ENCODE measurements at regions not wholly inside any gene's neighbourhood (a gene's known extent, or its start where the extent isn't known, plus 50 kb on each side); places are given as distances from the start of the nearest gene placed in this dataset.
"Not testable (repeated sequence)": the region's sequence is repeated elsewhere in the genome, so short reads cannot be mapped to it uniquely, and the experiment has no call there.

DNA sequence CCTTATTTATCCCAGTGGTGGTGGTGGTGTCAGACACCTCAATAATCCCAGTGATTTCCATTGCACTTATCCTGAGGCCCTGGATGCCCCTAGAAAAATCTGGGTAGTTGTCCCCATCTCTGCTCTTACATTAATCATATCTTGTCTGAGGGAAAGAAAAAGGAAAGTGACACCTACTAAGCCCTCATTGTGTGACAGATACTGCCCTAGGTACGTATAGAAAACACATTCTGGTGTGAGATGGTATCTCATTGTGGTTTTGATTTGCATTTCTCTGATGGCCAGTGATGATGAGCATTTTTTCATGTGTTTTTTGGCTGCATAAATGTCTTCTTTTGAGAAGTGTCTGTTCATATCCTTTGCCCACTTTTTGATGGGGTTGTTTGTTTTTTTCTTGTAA lies 162.6 kb upstream of the JADE1 start:
- DNase-seq = not testable (repeated sequence)

DNA sequence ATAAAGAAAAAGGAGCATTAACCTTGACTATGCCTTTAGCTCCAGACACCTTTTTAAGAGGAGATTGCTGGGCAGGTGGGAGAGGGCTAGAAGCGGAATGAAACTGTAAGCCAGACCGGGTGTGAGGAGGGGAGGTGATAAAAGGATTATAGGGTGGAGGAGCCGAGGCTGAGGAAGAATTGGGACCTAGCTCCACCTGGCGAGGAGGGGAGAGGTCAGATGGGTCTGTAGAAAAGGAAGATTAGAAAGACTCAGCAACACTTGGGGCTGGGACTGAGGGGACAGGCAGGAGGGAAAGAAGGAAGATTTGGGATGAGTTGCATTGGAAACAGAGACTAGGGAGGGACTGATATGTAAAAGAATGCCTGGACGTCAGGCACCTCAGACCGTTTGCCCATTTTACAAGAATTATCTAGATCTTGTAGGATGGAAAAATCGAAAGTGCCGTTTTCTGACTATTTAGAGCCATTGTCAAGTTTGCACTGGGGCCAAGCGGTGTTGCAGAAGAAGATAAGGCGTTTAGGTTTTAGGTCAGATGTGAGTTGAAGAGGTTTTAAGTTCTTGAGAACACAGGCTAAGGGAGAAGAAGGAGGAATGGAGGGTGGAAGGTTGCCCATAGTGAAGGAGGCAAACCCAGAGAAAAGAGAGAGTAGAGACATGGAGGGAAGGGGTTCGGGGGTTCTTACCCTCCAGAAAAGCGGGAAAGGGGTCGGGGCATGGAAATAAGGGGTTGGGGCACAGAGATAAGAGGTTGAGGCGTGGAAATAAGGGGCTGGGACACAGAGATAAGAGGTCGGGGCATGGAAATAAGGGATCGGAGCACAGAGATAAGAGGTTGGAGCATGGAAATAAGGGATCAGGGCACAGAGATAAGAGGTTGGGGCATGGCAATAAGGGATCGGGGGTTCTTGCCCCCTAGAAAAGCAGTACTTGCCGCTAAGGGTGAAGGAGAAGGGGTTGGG lies 164.5 kb upstream of the JADE1 start:
- not testable (repeated sequence) for DNase-seq

DNA sequence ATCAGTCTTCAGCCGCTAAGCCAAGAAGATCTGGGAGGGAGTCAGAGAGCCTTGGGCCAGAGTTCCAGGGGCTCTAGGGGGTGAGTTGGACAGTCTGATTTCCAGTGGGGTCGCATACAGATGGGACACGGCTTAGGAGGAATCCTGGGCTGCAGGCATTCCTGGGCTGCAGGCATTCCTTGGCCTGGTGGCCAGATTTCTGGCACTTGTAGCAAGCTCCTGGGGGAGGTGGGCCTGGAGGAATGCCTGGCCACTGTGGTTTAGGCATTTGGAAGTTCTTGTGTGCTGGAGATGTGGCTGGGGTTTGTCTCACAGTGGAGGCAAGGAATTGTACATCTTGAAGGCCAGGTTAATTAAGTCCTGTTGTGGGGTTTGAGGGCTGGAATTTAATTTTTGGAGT lies 165.4 kb upstream of the JADE1 start:
- DNase-seq = not testable (repeated sequence)

DNA sequence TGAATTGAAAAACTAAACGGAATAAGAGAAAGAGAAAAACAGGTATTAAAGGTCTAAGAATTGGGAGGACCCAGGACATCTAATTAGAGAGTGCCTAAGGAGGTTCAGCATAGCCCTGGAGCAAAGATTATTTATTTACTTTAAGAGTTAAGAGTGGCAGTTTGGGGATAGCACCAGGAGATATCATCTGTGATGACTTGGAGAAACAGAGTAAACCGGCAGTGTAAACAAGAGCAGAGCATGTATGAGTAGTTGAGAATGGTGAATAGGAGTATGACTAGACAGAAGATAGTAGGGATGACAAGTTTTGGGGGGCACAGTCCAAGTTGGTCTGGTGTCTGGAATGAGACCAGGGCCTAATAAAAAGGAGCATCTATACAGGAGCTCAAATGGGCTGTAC lies 167.9 kb upstream of the JADE1 start:
- DNase-seq = not testable (repeated sequence)

DNA sequence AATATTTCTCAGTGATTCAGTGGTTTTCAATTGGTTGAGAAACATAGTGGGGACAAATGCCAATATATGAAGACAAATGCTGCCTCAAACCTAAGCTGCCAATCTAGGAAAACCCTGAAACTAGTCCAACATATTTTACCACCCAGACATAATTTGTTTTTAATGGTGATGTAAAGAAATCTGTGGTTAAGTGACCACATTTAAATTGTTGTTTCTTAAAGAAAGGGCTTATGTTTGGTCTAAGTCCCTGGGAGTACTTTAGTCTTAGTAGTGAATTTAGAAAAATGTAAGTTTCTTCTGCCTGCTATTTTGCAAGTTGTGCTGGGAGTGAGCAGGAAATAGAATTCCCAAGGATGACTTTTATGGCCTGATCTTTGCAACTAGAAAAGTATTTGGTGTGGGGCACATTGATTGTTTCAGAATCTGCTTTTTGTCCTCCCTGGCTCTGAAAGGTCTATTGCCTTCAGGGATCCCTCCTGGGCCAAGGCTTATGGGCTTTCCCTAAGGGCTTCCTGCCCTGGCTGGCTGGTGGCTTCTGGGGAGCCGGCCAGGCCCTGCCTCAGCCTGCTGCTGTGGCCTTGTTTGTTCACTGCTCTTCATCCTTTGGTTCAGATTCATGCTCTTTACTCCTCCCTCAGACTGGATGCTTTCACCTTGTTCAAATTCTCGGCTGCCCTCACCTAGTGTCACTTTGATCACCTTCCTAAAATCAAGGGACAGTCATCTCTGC lies 169.8 kb upstream of the JADE1 start:
- DNase-seq = no peak

DNA sequence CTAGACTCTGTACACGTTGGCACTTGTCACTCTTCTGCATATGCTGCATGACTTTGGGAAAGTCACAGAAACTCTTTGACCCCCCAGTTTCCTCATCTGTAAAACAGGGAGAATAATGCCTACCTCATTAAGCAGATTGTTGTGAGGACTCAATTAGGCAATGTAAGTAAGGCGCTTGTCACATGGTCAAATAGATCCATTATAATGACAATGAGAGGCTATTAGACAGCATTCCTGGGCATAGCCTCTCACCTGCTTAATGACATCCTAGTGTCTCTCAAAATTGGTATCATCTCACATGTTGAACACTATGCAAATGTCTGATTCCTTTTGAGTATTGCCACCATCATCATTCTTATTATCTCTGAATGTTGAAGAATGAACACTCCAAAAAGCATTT lies 172.6 kb upstream of the JADE1 start:
- DNase-seq = no peak

DNA sequence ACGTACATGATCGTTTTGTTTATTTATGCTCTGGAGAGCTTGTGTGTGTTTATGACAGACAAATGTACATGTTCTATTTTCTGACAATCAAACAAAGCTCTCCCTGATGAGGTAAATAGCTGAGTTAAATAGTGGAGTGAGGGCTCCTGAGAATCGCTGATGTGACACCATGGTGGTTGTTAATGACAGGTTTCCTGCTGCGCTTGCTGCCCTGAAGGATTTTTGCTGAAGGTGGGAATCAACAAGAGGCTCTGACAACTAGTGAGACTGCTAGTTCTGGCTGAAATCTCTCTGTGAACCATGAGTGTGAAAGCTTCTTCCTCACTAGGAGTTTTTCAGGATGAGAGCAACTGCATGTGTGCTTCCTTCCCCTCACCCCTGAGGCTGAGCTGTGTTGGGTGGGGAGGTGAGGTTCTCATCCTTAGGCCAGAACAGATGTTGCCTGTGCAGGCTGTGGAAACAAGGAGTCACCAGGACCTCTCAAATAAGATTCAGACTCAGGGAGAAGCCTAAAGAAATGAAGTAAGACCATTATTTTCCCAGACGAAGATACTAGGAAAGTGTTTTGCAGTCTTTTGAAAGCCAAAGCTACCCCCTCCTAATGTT lies 173.4 kb upstream of the JADE1 start:
- no peak for DNase-seq

DNA sequence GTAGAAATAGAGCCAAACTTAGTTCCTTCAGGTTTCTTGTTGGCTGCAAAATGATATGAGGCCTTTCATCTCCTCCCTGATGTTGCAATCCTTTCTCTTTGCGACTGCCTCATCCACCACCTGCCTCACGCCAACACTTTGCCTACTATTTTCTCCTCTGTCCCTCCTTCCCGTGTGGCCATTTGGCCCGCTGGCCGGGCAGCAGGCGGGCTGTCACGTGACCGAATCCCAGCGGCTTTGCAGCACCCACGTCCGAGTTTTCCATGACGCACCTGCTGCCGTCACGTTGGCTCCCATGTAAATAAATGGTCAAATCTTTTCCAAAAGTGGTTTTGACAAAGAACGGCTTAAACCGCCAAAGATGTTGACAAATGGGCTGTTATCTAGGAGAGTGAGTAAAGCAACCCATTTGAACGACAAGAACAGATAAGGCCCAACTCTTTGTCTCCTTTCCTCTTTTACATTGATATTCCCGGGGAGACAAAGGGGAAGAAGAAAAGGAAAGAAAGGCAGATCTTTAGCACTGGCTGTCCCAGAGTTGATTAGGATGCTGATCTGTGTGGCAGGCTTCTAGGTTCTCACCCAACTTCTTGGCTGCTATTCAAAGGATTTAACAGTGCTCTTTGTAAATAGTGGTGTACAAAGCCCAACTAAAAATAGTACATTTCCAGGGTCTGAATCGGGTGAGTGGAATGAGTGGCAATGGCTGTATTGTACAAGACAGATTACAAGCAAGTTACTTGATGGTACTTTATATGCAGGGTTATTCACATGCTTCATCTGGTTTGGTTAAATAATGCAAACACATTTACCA lies 174.2 kb upstream of the JADE1 start:
- DNase-seq = no peak

DNA sequence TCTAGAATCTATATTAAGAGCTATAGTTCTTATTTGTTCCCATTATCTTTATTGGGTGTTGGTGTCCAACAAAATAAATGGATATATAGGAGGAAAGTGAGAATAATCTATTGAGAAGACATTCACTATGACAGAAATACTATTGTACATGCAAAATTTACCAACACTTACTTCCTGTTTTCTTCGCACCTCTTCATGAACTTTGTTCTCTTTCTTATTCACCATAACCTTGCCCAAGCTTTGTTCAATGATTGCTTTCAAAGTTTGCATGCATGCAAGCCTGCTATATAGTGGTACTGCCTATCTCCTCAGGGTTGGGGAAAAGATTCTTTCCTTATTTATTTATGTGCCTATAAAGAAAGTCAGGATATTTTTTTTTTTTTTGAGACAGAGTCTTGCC lies 176.4 kb upstream of the JADE1 start:
- DNase-seq = no peak

DNA sequence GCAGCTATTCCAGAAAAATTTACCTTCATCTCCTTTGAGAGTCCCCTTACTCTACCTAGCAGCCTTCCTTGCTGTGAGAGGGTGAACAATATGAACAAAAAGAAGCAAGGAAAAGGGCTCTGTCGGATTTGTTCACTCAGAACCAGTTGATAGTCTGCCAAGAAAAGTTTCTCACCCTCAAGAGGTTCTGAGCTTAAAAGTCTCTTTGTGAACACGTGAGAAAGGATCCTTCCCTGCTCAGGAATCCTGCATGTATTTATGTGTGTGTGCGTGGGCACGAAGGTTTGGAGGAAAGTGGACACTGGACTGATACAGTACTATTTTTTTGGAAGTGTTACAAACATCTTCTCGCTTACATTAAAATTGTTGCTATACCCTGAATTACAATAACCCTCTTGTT lies 178.6 kb upstream of the JADE1 start:
- no peak for DNase-seq

DNA sequence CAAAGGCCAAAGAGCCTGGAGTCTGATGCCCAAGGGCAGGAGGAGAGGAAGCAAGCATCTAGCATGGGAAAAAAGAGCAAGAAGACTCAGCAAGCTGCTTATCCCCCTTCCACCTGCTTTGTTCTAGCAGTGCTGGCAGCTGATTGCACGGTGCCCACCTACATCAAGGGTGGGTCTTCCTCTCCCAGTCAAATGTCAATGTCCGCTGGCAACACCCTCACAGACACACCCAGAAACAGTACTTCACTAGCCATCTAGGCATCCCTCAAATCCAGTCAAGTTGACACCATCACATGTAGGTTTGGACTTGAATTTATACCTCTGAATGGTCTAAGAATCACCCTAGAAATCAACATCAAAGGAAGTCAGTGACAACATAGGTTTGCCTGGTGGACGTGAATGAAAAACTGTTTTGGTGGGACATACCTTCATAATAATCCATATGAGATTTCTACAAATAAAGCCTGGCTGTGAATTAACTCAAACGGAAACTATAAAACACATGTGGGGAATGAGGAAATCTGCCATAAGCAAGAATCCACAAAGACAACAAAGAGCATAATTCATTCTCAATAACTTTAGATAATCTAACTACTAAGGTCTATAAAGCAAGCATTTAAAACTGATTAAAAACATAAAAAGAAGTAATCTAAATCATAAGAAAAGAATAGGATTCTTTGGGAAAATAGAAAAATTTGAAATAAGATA lies 185.8 kb upstream of the JADE1 start:
- DNase-seq = no peak

DNA sequence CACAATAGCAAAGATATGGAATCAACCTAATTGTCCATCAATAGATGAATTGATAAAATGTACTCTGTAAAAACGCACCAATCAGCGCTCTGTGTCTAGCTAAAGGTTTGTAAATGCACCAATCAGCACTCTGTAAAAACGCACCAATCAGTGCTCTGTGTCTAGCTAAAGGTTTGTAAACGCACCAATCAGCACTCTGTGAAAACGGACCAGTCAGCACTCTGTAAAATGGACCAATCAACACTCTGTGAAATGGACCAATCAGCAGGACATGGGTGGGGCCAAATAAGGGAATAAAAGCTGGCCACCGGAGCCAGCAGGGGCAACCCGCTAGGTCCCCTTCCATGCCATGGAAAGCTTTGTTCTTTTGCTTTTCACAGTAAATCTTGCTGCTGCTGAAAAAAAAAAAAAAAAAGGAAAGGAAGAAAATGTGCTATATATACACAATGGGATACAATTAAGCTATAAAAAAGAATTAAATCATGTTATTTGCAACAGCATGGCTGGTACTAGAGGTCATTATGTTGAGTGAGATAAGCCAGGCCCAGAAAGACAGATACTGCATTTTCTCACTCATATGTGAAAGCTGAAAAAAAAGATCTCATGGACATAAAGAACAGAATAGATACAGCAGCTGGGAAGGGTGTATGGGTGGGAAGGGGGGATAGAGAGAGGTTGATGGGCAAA lies 189.1 kb upstream of the JADE1 start:
- not testable (repeated sequence) for DNase-seq

DNA sequence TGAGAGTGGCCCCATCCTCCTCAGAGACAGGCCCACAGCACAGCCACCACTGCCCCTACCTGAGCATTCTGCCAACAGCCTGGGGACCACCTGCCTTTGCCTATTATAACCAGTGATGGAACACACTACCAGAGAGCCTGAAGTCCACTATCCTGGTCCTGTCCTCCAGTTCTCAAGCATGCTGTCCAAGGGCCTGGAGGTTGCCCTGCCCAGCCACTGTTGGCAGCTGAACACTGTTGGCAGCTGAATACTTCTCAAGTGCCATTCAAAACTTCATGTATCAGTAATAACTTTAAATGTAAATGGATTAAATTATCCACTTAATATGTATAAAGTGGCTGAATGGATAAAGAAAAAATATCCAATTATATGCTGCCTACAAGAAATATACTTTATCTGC lies 194.3 kb upstream of the JADE1 start:
- DNase-seq = no peak

DNA sequence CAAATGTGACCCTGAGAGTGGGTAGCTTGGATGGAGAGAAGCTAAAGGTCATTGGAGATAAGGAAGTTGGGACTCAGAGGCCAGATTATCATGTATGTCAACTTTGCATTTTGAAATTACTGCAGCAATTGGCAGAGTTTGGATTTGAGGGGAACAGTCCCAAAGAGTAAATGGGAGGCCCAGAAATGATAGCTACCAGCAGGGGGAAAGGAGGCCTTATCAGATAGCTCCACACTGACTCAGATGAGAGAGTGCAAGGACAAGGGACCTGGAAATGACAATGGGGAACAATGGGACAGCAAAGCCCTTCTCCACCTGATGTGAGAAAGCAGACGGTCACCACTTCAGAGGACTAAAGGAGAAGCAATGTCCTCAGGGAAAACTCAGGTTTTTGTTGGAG lies 201.5 kb upstream of the JADE1 start:
- DNase-seq = no peak

DNA sequence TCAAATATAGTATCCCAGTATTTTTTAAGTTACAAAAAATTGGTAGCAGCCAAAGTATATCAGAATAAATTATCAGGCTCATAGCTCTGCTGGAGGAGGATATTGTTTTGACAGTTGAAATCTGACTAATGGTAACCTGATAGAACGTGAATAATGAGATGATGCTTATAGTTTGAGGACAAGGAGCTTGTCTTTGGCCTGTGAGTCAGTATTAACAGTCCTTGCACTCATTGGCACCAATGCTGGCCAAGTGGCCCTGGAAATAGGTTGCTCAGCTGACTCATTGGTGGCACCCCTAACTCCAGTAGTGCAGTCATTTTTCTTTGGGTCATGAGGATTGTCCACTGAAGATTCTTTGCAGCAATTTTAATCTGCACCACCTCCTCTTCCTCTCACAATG lies 203.3 kb upstream of the JADE1 start:
- DNase-seq = no peak

DNA sequence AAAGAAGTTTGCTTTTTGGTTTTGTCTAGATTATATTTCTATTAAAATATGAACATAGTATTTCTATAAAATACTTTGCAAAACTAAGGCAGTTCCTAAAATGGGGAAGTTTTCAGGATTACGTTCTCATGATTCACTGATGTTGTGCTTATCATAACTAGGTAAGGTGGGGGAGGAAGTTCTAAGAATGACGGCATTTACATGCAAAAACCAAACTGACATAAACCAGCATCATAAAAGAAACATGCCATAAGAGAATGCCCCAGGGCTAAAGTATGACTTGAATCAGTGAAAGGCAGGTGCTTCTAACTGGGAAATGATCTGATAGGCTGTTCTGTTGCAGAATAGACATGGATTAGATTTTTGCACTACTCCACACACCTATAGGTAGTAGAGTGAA lies 204.7 kb upstream of the JADE1 start:
- no peak for DNase-seq

DNA sequence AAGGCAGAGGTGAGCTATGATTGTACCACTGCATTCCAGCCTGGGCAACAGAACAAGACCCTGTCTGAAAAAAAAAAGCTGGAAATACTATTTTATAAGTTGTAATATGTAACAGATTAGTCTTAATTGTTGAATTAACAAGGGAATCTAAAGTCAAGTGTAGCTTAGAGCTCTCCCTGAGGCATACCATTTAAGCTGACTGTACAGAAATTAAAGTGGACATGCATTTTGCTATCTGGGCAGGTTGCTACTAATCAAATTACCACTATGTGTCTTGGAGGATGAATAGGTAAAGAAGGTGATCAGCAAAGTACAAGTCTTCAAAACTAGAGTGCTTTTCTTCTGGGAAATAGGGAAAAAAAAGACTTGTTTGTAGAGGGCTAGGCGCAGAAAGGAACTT lies 205.3 kb upstream of the JADE1 start:
- no peak for DNase-seq

DNA sequence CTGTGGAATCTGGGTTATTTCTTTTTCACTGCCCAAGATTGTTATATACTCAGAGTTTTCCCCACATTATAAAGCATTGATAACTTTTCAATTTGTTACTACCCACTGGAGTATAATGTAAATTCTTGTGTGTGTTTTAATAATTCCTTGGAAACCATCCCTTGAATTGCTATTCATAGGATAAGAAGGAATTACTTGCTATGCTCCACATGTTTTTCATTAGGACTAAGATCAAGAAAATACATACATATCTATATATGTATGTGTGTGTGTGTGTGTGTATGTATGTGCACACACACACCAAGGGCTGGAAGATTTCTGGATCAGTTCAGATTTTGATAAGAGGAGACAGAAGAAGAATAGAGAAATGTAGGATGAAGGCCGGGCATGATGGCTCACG lies 206.4 kb upstream of the JADE1 start:
- no peak for DNase-seq

DNA sequence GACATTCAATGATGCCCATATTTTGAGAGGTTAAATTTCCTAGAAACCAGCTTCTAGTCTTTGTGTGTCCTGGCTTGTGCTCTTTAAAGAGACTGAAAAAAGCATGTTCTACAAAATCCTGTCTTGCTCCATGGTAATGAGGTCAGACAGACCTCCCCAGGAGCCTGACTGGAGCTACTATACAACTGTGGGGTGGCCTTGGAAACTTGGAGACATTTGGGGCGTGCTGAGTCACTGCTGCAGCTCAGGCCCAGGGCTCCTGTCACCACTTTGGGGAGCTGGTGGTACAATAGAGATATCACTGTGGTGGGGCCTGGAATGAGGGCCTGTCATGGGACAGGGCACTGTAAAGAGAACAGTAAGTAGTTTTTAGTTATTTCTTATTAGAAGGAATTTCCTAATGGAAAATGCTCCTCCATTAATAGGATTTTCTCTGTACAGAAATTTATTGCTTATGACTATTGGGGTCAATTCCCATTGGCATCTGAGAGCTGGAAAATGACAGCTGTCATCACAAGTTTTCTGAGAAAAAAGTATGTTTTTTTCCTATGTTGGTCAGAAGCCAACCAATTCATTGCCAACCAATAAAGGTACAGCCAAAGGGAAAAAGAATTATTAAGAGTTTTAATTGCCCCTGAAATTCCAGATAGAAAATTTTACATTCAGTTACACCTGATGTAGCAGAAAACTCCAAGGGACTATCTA lies 207.4 kb upstream of the JADE1 start:
- no peak for DNase-seq

DNA sequence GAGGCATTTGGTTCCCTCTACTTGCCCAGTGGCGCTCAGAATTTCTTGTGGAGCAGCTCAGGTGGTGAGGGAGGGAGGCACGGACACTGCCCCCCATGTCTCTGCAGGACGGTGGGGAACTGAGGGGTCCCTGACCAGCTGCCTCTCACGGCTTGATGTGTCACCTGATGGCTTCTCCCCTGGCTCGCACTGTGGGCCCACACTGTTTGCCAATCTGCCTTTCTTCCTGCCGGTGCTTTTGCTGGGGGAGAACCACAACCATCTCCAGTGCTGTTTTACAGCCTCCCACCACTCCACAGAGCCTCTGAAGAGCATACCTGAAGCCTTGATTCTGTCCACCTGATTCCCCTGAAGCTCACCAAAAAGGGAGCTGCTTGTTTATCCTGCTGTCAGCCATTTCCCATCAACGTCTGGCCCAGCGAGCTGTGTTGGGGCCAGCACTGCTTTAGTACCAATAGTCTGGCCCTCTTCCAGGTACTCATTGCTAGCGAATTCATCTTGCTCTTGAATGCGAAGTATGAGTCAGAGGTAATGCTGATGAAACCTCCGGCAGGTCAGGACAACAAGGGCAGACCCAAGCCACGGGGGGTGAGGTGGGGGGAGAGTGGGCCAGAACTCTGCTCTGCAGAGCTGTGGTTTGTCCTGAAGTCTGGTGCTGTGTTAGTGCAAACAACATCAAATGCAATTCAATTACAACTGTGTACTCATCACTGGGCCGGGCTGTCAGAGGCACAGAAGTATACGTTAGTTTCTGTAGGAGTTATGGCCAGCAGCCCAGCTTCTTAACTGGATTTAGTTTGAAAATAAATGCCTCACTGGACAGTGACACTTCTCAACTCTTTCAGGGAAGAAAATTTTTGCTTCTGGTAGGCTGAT lies 208.3 kb upstream of the JADE1 start:
- DNase-seq = no peak

Measured in stimulated activated CD4-positive, alpha-beta T cell treated with anti-CD3 and anti-CD28 coated beads, Interleukin-4, amount 100 ng/mL, for 1 hour (primary cell).